ENCODE measurements at regions not wholly inside any gene's neighbourhood (a gene's known extent, or its start where the extent isn't known, plus 50 kb on each side); places are given as distances from the start of the nearest gene placed in this dataset.

DNA sequence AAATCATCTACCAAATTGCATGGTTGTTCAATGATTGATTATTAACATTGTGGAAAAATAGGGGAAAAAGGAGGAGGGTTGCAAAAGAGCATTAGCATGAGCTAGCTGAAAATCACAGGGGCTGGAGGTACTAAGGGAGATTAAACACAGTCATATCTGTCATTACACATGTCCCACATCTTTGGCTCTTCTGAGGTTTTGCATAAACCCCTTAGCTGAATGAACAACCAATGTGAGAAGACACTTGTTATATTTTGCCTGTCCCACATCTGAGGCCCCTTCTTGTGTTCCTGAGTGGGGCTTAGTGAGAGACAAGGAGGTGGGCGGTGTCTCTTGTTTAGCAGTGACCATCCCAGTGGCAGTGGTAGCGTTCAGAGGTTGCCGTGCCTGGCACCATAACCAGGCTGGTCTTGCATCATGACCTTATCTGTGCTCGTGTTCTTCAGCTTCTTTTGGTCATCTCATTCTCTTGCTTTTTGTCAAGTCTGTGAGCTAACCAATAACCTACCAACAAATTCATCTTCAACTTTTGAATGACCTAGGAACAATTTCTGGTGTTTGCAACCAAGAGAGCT is 95.6 kb downstream of the MID1IP1 start:
- TF ChIP-seq, protein P1, sequence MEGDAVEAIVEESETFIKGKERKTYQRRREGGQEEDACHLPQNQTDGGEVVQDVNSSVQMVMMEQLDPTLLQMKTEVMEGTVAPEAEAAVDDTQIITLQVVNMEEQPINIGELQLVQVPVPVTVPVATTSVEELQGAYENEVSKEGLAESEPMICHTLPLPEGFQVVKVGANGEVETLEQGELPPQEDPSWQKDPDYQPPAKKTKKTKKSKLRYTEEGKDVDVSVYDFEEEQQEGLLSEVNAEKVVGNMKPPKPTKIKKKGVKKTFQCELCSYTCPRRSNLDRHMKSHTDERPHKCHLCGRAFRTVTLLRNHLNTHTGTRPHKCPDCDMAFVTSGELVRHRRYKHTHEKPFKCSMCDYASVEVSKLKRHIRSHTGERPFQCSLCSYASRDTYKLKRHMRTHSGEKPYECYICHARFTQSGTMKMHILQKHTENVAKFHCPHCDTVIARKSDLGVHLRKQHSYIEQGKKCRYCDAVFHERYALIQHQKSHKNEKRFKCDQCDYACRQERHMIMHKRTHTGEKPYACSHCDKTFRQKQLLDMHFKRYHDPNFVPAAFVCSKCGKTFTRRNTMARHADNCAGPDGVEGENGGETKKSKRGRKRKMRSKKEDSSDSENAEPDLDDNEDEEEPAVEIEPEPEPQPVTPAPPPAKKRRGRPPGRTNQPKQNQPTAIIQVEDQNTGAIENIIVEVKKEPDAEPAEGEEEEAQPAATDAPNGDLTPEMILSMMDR (IDR thresholded peaks at IDR 0.05; ENCODE audit: borderline replicate concordance, insufficient read depth, low read depth, low read length) = no peak
- H3K4me3 ChIP-seq (ENCODE audit: low read depth, low read length) = no peak overlapping the region

DNA sequence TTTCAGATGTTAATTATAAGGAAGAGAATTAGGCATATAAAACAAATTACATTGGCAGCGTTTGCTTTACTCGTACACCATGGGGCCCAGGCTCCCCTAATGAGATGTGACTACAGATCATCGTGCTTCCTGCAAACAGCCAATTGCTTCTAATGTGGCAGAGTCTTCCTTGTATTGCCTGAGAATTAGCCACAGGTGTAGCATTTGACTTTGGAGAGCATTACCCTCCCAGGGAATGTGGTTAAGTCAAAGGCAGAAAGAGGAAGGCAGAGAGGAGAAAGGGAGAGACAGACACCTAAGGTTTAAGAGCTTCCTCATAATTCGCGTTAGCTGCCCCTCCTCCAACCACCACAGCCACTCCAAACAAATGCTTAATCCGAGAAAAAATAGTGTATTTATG is 97.0 kb downstream of the MID1IP1 start:
- no peak overlapping the region for H3K4me3 ChIP-seq (ENCODE audit: low read depth, low read length)
- TF ChIP-seq, protein P1 (IDR thresholded peaks at IDR 0.05; ENCODE audit: borderline replicate concordance, insufficient read depth, low read depth, low read length) = no peak

DNA sequence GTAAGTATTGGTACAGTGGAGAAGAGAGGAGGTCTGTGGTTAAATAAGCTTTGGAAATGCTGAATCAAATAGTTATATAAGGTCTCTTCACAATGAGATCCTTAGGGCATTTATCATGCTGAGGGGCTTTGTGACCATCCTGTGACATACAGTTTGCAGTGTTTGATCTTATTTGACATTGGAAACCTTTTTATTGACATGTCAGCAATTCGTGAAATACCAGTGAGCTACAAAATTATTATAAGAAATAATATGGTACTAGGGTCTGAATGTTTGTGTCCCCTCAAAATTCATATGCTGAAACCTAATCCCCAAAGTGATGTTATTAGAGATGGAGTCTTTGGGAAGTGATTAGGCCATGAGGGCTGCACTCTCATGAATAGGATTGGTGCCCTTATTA is 98.4 kb downstream of the MID1IP1 start:
- TF ChIP-seq, protein P1 (IDR thresholded peaks at IDR 0.05; ENCODE audit: borderline replicate concordance, insufficient read depth, low read depth, low read length) = no peak
- H3K4me3 ChIP-seq (ENCODE audit: low read depth, low read length) = no peak overlapping the region

DNA sequence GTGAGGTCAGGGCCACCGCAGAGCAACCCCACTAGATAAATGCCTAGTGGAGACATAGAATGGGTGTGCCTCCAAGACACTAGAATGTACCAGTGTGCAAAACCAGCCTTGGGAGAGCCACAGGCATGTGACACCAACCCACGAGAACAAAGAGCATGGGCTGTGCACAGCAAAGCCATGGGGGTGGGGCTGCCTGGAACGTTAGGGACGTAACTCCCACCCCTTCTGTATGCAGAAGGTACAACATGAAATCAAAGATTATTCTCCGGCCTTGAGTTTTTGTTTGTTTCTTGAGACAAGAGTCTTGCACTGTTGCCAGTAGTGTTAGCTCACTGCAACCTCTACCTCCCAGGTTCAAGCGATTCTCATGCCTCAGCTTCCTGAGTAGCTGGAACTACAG is 99.5 kb downstream of the MID1IP1 start:
- H3K4me3 ChIP-seq (ENCODE audit: low read depth, low read length) = no peak overlapping the region
- TF ChIP-seq, protein P1 (IDR thresholded peaks at IDR 0.05; ENCODE audit: borderline replicate concordance, insufficient read depth, low read depth, low read length) = no peak

DNA sequence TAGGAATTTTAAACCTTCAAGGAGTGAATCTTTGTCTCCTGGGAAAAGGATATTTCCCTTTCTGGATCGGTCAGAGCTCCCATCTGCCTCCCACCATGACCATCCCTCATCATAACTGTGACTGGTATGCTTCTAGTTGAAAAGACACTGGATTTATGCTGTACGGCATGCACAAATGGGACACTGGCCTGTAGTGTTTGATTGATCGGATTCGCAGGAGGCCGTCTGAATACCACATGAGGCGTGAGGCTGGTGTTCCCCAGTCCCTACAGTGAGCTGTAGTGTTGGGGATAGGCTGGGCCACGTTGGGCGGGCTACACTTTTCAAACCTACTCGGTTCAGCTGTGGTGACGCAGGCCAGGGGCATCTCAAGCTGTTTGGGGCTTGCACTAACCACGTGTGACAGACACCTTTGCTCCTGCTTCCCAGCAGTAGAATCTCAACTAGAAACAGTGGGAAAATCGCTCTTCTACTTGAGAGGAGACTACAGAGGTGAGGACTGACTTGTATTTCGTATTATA is 101.8 kb downstream of the MID1IP1 start:
- no peak overlapping the region for H3K4me3 ChIP-seq (ENCODE audit: low read depth, low read length)
- TF ChIP-seq, protein P1 (IDR thresholded peaks at IDR 0.05; ENCODE audit: borderline replicate concordance, insufficient read depth, low read depth, low read length) = no peak

DNA sequence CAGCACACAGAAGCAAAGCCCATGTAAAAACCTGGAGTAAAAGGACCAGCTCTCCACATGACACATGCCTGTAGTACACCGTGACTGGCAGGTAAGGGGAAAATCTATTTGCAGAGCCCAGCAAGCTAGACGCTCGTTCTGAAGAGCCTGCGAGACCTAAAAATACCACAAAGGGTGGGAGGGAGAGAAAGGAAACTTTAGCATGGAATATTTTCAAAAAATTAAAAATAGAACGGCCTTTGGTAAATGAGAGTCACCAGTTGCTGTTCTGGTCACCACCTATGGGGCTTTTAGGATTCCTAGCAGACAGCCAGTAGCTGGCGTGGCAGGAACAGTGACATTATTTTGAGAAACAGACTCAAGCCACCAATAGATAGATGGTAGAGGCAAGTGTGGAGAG is 115.5 kb downstream of the MID1IP1 start:
- no peak overlapping the region for H3K4me3 ChIP-seq (ENCODE audit: low read depth, low read length)
- TF ChIP-seq, protein P1 (IDR thresholded peaks at IDR 0.05; ENCODE audit: borderline replicate concordance, insufficient read depth, low read depth, low read length) = no peak

DNA sequence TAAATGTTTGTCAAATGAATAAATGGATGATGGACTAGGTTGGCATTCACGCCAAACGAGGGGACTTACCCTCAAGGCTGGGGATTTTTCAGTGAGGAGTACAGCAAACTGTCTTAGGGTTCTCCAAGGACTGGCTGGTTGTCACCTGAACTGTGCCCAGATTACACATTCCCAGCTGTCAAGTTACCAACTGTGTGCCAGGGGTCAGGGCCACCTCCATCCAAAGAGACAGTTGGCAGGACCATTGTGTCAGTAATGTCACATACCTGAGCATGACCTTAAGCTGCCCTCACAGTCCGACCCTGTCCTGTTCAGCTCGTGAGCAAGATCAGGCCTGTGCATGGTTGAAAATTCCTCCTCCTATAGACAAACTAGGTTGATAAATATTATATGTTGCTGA is 116.7 kb downstream of the MID1IP1 start:
- no peak overlapping the region for H3K4me3 ChIP-seq (ENCODE audit: low read depth, low read length)
- TF ChIP-seq, protein P1 (IDR thresholded peaks at IDR 0.05; ENCODE audit: borderline replicate concordance, insufficient read depth, low read depth, low read length) = no peak

Data from GM12875 (cell line).